Esophagus squamous epithelium (tissue), 4 donors: ENCODE measurements at regions not wholly inside any gene's neighbourhood (a gene's known extent, or its start where the extent isn't known, plus 50 kb on each side); places are given as distances from the start of the nearest gene placed in this dataset.

ENCODE experiments used
- POLR2A ChIP-seq, 4 donors: fragments of 450-650 bp; IDR thresholded peaks; one replicate each; pipeline ENCODE4 v1.6.1; 2017; ENCODE audit warnings: antibody characterized with exemption in 4 of 4, mild to moderate bottlenecking in 4 of 4, moderate library complexity in 3 of 4
- TF ChIP-seq, protein P1 (sequence below), 6 experiments: fragments of 450-650 bp in 4 of 6; fragments of 200-600 bp in 2 of 6; sonication (generic) in 2 of 6; IDR thresholded peaks; one replicate each; pipeline ENCODE4 v1.5.1; 2016 to 2019; ENCODE audit warnings: antibody characterized with exemption in 6 of 6, mild to moderate bottlenecking in 4 of 6, moderate library complexity in 4 of 6

DNA sequence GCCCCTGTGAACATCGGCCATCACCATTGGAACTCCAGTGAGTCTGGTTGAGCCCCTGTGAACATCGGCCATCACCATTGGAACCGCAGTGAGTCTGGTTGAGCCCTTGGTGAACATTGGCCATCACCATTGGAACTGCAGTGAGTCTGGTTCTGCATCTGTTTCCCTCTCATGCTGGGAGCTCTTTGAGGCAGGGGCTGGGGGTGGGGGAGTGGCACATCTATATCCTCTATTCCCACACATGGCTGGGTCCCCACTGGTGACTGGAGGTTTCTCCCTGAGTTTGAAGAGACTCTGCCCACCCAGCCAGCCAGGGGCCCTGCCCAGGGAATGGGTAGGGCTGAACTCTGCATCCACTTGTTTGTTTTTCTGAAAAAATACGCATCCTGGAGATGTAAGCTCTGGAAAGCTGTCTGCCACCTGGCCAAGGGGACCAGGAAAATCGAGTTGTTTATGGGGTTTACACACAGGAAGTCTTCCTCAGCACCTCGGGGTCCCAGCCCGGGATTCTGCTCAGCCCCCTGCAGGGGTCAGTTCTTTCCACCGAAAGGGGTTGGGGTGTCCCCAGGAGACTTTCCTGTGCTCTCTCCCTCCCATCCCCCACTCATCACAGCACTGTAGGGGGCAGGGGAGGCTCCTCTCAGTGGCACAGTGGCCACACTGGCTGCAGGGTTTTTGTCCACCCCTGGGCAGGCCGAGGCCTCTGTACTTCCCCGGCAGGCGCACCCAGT, 170.5 kb upstream of the GSC start:
- TF ChIP-seq, protein P1, sequence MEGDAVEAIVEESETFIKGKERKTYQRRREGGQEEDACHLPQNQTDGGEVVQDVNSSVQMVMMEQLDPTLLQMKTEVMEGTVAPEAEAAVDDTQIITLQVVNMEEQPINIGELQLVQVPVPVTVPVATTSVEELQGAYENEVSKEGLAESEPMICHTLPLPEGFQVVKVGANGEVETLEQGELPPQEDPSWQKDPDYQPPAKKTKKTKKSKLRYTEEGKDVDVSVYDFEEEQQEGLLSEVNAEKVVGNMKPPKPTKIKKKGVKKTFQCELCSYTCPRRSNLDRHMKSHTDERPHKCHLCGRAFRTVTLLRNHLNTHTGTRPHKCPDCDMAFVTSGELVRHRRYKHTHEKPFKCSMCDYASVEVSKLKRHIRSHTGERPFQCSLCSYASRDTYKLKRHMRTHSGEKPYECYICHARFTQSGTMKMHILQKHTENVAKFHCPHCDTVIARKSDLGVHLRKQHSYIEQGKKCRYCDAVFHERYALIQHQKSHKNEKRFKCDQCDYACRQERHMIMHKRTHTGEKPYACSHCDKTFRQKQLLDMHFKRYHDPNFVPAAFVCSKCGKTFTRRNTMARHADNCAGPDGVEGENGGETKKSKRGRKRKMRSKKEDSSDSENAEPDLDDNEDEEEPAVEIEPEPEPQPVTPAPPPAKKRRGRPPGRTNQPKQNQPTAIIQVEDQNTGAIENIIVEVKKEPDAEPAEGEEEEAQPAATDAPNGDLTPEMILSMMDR (IDR thresholded peaks at IDR 0.05): no peak
- TF ChIP-seq POLR2A (IDR thresholded peaks at IDR 0.05): no peak
